Duodenal mucosa (tissue), 2 donors: ENCODE measurements at regions not wholly inside any gene's neighbourhood (a gene's known extent, or its start where the extent isn't known, plus 50 kb on each side); places are given as distances from the start of the nearest gene placed in this dataset.

Experiments used
- H3K27ac ChIP-seq: one replicate; pipeline ENCODE4 v1.7.0; 2013; ENCODE audit warnings: low read depth, low read length
- H3K27me3 ChIP-seq, 2 donors: one replicate each; pipeline ENCODE4 v1.7.0; 2013; ENCODE audit warnings: low read length in 2 of 2, control low read depth in 1 of 2; ENCODE audit not compliant: insufficient read depth in 2 of 2, control insufficient read depth in 1 of 2
- H3K36me3 ChIP-seq, 2 donors: one replicate each; pipeline ENCODE4 v1.7.0; 2013; ENCODE audit warnings: low read length in 2 of 2, control low read depth in 1 of 2; ENCODE audit not compliant: insufficient read depth in 2 of 2, control insufficient read depth in 1 of 2
- H3K4me1 ChIP-seq, 2 donors: one replicate each; pipeline ENCODE4 v1.7.0; 2013; ENCODE audit warnings: low read length in 2 of 2, control low read depth in 1 of 2; ENCODE audit not compliant: insufficient read depth in 2 of 2, control insufficient read depth in 1 of 2
- H3K4me3 ChIP-seq, 2 donors: one replicate each; pipeline ENCODE4 v1.7.0; 2013; ENCODE audit warnings: low read length in 2 of 2, low read depth in 1 of 2
- H3K9ac ChIP-seq, 2 donors: one replicate each; pipeline ENCODE4 v1.7.0; 2013; ENCODE audit warnings: low read length in 2 of 2, low read depth in 1 of 2
- H3K9me3 ChIP-seq, 2 donors: one replicate each; pipeline ENCODE4 v1.7.0; 2013; ENCODE audit warnings: low read length in 2 of 2, control low read depth in 1 of 2; ENCODE audit not compliant: control insufficient read depth in 1 of 2

DNA sequence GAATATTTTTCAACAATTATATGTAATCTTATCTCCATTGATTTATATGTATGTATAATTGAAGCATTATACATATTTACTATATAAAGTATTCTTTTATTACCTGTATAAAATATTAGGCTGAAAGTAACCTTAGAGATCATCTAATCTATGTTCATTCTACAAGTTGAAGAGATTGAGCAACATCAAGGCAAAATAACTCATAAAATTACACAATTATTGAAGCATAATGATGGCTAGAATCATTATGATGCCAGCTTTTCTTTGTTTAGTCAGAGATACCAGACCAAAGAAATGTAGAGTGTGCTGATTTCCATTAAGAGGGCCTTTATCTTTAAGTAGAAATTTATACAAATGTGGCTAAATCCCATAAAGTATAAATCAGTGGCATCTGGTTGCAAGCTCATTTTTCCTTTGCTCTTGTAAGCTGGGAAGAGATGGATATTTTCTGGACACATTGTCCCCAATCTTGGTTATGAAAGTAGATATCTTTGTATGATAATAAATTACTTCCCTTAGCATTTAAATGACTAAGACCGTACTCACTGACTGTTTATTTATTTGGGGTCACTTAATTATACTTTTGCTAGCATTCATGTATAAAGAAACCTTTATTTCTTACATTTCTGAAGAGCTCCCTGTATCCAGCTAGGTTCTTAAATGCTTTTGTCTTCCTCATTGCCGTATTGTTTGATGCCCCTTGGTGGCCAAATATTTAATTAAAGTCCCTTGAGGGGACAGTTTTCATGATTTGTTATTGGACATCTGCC is 339.8 kb downstream of the PCDH7 start:
- Histone ChIP-seq H3K4me3 (no peak overlapping the region), H3K27ac (no peak overlapping the region), H3K36me3 (no peaks in the 10 kb centered on the region), H3K27me3 (no peaks in the 10 kb centered on the region), H3K9ac (no peak overlapping the region), H3K4me1 (no peaks in the 10 kb centered on the region), H3K9me3 (no peaks in the 10 kb centered on the region)

GRCh38 chr4:31065086-31065485 is 344.9 kb downstream of the PCDH7 start:
- no peaks in the 10 kb centered on the region for H3K9me3 ChIP-seq
- H3K4me3 ChIP-seq: no peak overlapping the region
- H3K4me1 ChIP-seq: no peaks in the 10 kb centered on the region
- no peak overlapping the region for H3K27ac ChIP-seq
- H3K36me3 ChIP-seq: no peaks in the 10 kb centered on the region
- no peak overlapping the region for H3K9ac ChIP-seq
- no peaks in the 10 kb centered on the region for H3K27me3 ChIP-seq

DNA sequence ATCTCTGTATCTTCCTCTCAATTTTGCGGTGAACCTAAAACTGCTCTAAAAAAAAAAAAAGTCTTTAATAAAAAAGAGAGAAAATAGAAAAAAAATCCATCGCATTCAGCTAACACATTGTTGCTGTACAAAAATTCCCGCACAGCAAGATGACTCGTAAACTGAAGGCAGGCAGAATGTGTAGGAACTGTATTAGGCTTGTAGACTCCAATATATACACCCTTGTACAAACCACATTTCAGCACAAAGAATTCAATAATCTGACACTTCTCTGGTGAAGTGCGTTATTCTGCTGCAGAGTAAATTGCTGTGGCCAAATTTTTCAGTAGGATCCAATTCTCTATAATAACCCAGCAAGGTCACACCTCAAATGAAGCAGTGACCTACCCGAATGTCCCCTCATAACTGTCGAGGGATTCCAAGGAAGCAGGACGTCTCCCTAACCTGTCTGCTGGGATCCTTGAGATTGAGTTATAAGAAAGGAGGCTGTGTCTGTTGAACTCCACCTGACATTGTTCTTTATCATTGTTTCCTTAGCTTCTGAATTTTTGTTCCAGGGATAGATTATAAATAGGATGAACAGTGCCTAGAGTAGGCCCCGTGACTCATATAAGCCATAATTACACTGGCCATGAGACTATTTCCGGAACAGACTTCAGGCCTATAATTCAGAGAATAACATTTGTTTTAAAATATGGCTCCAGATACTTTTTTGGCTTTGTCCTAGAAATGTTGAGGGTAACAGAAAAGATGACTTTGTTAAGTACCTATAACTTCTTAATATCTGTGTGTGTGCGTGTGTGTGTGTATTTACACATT is 348.3 kb downstream of the PCDH7 start:
- Histone ChIP-seq H3K27ac (no peak overlapping the region), H3K4me3 (no peak overlapping the region), H3K36me3 (no peaks in the 10 kb centered on the region), H3K9me3 (no peaks in the 10 kb centered on the region), H3K4me1 (no peaks in the 10 kb centered on the region), H3K27me3 (no peaks in the 10 kb centered on the region), H3K9ac (no peak overlapping the region)

DNA sequence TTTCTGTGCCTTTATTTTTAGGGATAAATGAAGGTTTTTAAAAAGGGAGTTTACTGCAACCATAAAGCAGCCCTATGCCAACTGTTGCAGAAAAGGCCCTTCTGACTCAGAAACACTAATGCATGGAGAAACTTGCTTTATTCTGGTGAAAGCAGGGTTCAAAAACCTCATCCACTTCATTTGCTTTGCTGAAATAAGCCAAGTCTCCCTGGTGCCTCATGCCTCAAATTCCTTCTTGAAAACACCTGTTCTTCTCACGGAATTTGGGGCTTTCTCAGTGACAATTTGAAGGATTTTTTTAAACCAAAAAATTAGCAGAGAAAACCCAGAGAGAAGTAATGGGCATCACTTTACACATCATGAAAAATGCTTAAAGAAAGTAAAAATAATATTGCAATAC is 349.0 kb downstream of the PCDH7 start:
- no peak overlapping the region for H3K9ac ChIP-seq
- no peaks in the 10 kb centered on the region for H3K27me3 ChIP-seq
- no peak overlapping the region for H3K4me3 ChIP-seq
- H3K9me3 ChIP-seq: no peaks in the 10 kb centered on the region
- no peaks in the 10 kb centered on the region for H3K36me3 ChIP-seq
- H3K4me1 ChIP-seq: no peaks in the 10 kb centered on the region
- H3K27ac ChIP-seq: no peak overlapping the region

DNA sequence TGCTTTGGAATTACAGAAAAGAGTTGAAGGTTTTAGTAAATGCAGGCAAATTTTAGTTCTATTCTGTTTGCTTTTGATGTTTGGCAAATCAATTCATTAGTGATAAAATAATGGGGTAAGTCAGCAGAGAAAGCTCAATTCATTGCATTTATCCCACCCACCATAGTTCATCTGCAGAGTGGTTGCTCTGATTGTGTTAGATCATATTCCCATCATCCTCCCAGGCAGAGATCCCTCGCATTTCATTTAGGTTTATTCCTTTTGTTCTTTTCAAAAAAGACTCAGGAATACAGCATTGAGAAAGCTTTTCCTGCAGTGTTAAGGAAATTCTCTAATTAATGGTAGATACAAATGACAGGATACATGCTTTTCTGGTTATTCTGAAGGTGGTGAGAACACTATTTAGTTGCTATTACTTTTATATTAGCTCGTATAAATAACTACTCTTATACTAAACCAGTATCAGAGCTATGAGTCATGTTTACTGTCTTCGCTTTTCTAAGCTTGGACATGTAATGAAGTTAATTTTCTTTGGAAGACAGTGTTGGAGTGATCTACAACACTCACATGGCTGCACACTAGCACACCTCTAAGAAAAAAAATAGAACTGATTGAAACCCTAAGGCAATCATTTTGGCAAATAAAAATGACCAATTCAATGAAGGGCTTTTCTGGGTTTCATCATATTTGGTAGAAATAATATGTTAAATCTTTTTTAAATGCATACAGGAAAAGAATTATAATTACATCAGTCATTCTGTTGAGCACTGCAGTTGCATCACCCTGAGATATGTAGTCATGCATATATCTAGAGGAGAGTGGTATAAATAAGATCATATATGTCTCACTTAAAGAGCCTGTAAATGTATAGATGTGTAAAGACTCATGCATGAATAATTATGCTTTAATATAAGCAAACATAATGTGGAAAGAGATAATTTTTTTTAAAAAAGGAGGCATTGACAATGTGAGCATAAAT is 351.6 kb downstream of the PCDH7 start:
- no peak overlapping the region for H3K27ac ChIP-seq
- H3K9me3 ChIP-seq: no peaks in the 10 kb centered on the region
- no peaks in the 10 kb centered on the region for H3K27me3 ChIP-seq
- no peaks in the 10 kb centered on the region for H3K4me1 ChIP-seq
- no peaks in the 10 kb centered on the region for H3K36me3 ChIP-seq
- H3K4me3 ChIP-seq: no peak overlapping the region
- no peak overlapping the region for H3K9ac ChIP-seq

DNA sequence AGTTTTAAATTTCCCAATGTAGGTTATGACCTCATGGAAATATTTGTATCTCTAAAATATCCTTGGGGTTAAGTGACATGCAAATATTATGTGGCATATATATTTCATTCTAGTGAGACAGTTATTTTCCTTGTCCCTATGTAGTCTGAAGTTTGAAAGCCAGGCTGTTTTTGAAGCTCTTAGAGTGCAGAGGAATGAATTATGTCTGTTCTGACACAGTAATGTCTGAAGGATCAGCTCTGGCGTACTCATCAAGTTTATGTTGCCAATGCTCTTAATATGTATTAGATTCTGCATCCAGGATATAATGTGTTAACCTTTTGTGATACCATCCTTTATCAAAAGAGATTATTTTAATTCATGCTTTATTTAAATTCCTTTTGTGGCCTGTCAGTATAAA is 355.8 kb downstream of the PCDH7 start:
- H3K36me3 ChIP-seq: no peaks in the 10 kb centered on the region
- no peaks in the 10 kb centered on the region for H3K9me3 ChIP-seq
- H3K27ac ChIP-seq: no peak overlapping the region
- H3K9ac ChIP-seq: no peak overlapping the region
- no peaks in the 10 kb centered on the region for H3K27me3 ChIP-seq
- H3K4me3 ChIP-seq: no peak overlapping the region
- no peaks in the 10 kb centered on the region for H3K4me1 ChIP-seq

DNA sequence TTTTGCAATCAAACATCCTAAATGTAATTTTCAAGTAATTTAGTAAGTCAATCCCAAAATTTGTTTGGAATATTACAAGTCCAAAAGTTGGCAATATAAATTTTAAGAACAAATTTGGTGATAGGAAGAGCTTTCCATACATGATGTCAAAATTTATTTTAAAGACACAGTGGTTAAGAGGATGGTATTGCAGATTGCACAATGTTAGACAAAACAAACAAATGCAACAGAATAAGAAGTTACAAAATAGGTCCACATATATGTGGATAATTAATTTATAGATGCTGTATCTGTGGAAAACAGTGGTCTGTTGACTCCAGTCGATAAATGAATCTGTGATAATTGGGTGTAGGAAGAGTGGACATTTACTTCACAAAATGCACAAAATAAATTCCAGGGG is 358.5 kb downstream of the PCDH7 start:
- H3K9me3 ChIP-seq: no peaks in the 10 kb centered on the region
- no peak overlapping the region for H3K4me3 ChIP-seq
- no peak overlapping the region for H3K27ac ChIP-seq
- no peaks in the 10 kb centered on the region for H3K36me3 ChIP-seq
- H3K4me1 ChIP-seq: no peaks in the 10 kb centered on the region
- H3K9ac ChIP-seq: no peak overlapping the region
- H3K27me3 ChIP-seq: no peaks in the 10 kb centered on the region

GRCh38 chr4:31080887-31081286 is 360.7 kb downstream of the PCDH7 start:
- Histone ChIP-seq H3K9me3 (no peaks in the 10 kb centered on the region), H3K36me3 (no peaks in the 10 kb centered on the region), H3K27me3 (no peaks in the 10 kb centered on the region), H3K9ac (no peak overlapping the region), H3K4me1 (no peaks in the 10 kb centered on the region), H3K27ac (no peak overlapping the region), H3K4me3 (no peak overlapping the region)

DNA sequence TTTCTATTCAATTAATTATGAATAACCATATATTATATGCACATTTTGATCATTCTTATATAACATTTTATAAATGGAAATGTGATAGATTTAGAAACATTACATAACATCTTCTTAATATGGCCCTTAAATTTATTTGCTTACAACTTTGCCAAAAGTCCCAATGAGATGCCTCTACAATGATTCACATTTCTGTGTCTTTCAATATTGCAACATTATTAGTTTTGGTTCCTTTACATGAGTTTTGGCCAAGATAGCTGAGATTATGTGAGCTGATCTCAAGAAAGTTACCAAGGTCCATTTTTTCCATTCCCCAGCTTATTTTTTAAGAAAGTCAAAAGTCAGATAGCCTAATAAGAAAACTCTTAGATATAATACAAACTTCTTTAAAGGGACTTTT is 361.2 kb downstream of the PCDH7 start:
- H3K9me3 ChIP-seq: no peaks in the 10 kb centered on the region
- H3K9ac ChIP-seq: no peak overlapping the region
- H3K27ac ChIP-seq: no peak overlapping the region
- H3K4me1 ChIP-seq: no peaks in the 10 kb centered on the region
- no peak overlapping the region for H3K4me3 ChIP-seq
- no peaks in the 10 kb centered on the region for H3K27me3 ChIP-seq
- no peaks in the 10 kb centered on the region for H3K36me3 ChIP-seq

GRCh38 chr4:31083456-31083855 is 363.3 kb downstream of the PCDH7 start:
- no peak overlapping the region for H3K27ac ChIP-seq
- no peaks in the 10 kb centered on the region for H3K4me1 ChIP-seq

More at GRCh38 chr4:31083456-31083855, 363.3 kb downstream of the PCDH7 start:
- no peaks in the 10 kb centered on the region for H3K9me3 ChIP-seq
- no peaks in the 10 kb centered on the region for H3K27me3 ChIP-seq
- no peak overlapping the region for H3K4me3 ChIP-seq
- H3K9ac ChIP-seq: no peak overlapping the region
- no peaks in the 10 kb centered on the region for H3K36me3 ChIP-seq
